NOMO-1 treated with dmso at 0.1 percent for 144 hours (cell line): ENCODE measurements at regions not wholly inside any gene's neighbourhood (a gene's known extent, or its start where the extent isn't known, plus 50 kb on each side); places are given as distances from the start of the nearest gene placed in this dataset.
"Not testable (repeated sequence)": the region's sequence is repeated elsewhere in the genome, so short reads cannot be mapped to it uniquely, and the experiment has no call there.

Experiments
- DNase-seq: peaks from one replicate; lab custom pipeline; 2025; ENCODE audit not compliant: unreplicated experiment; lab: John Stamatoyannopoulos, UW

GRCh38 chr3:143175940-143176894 is 56.6 kb downstream of the CHST2 start:
- DNase-seq, result not testable (repeated sequence)

DNA sequence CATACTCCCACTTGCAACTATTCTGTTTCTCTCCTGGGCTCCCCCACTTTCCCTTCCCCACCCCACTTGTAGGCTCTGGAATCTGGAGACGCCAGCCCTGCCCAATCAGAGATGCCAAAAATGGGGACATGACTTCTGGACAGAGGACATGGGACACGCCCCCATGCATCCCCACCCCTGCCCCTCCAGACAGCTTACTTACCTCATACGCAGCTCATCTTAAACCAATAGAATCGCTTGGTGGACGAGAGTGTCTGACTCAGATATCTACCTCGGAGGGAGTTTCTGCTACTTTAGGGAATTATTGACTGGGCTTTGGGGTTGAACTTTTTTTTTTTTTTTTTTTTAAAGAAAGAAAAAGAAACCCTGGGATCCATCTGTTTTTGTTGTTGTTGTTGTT is 58.4 kb downstream of the CHST2 start:
- not testable (repeated sequence) for DNase-seq

DNA sequence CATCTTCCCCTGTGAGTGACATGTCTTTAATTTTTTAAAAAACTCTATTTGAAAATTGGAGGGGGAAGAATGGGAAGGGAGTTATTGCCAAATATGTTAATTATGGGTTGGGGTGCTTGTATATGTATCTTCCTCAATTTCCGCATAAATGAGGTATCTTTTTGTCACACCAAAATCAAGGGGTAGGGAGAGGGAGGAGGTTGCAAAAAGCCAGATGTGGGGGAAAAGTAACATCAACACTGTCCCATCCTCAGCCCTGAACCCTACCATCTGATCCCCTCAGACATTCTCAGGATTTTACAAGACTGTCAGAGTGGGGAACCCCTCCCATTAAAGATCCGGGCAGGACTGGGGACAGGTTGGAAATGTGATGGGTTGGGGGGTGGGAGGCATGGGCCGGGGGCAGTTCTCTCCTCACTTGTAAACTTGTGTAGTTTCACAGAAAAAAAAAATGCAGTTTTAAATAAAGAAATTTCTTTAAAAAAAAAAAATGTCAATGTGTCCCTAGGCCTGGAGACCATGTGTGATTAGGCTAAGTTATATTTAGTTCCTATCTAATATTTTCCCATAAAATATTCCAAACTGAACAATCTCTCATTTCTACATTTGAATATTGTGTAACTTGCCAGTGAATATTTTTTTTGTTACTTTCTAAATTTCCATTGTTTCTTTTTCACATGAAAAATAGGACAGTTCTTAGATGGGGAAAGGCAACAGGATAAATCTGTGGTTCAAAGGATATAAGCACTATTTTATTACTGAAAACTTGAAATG is 59.4 kb downstream of the CHST2 start:
- not testable (repeated sequence) for DNase-seq

DNA sequence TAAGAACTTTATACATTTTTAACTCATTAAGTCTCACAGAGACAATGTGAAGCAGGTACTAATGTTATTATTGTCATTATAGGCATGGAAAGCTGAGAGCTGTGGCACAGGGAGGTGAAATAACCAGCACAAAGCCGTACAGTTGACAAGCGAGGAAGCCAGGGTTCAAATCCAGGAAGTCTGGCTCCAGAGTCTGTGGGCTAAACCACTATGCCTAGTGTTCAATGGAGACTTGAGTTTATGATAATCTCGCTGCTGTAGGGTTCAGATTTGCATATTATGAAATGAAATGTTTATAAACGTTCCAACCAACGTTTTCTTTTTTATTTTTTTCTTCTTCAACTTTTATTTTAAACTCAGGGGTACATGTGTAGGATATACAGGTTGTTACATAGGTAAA is 60.0 kb downstream of the CHST2 start:
- DNase-seq, result no peak

DNA sequence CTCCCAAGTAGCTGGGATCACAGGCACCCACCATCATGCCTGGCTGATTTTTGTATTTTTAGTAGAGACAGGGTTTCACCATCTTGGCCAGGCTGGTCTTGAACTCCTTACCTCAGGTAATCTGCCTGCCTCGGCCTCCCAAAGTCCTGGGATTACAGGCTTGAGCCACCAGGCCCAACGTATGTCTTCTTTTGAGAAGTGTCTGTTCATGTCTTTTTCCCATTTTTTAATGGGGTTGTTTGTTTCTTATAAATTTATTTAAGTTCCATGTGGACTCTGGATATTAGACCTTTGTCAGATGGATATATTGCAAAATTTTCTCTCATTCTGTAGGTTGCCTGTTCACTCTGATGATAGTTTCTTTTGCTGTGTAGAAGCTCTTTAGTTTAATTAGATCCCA is 61.3 kb downstream of the CHST2 start:
- not testable (repeated sequence) for DNase-seq

- DNase-seq, result not testable (repeated sequence)
Measured at GRCh38 chr3:143181977-143182376, 62.4 kb downstream of the CHST2 start.

- DNase-seq, result no peak
Measured at GRCh38 chr3:143182866-143183664, 63.5 kb downstream of the CHST2 start.

GRCh38 chr3:143183665-143183964 is 64.0 kb downstream of the CHST2 start:
- no peak for DNase-seq

GRCh38 chr3:143184099-143184498 is 64.5 kb downstream of the CHST2 start:
- no peak for DNase-seq

- no peak for DNase-seq
Measured at GRCh38 chr3:143185401-143185800, 65.8 kb downstream of the CHST2 start.

DNA sequence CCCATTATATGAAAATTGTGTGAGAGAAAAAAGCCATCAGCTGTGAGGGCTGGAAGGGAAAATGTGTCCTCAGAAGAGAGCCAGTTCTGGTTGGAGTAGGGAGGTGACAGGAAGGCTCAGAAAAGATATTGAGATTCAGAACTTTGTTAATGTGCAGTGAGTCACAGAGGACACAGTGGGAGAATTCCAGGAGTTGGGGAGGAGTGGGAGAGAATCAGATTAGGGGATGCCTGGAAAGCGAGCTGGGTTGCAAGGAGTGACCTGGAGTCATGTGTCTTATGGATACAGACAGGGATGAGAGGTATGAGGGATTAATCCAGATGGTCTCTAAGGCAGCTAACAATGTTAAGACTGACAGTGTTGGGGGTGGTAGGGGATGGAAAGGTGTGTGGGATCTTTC is 67.5 kb downstream of the CHST2 start:
- DNase-seq, result no peak

DNA sequence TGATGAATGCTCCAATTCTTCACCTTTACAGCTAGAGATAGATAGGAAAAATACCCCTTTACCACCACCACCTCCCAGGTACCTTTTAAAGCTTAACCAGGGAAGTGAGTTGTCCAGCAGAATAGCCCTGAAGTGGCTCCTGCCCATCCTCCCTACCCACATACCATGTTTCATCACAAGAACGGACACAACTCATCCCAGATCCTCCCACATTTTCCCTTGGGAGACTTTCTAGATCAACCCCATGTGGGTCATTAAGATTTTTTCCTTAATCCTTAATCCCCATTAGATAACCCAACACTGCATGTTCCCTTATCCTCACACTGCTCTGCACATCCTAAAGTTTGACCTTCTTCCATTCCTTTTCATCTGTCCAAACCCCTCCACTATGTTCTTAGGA is 69.3 kb downstream of the CHST2 start:
- no peak for DNase-seq

DNA sequence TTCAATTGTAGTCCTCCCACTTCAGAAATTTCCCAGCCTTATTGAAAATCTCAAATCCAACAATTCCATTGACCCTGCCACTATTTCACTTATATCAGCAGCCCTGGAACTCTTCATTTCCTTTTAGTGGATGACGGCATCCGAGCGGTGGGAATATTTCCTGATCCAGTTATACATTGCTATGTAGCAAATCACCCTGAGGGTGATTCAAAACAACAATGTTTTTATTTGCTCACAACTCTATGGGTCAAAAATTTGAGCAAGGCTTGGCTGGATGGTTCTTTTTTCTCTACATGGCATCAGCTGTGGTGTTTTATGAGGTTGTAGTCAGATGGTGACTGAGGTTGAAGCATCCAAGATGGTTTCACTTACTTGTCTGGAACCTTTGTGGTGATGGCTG is 70.5 kb downstream of the CHST2 start:
- DNase-seq, result no peak

- DNase-seq, result no peak
Measured at GRCh38 chr3:143192193-143192592, 72.6 kb downstream of the CHST2 start.

- no peak for DNase-seq
Measured at GRCh38 chr3:143200001-143200924, 80.7 kb downstream of the CHST2 start.

DNA sequence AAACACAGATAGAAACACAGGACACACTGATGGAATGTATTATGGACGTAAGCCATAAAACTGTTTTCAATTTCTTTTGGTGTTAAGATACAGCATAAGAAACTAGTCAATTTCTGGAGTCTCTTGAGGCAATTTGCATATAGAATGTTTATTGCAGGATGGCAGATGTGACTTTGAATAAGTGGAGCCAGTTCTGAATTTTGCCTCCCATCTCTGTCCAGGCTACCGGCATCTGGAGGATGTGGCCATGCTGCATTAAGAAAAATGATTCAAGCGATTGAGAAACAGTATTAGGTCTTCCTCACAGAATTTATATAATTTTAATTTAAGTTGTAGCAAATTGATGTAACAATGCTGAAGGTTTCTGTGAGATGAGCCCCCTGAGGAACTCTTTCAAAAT is 81.5 kb downstream of the CHST2 start:
- no peak for DNase-seq

DNA sequence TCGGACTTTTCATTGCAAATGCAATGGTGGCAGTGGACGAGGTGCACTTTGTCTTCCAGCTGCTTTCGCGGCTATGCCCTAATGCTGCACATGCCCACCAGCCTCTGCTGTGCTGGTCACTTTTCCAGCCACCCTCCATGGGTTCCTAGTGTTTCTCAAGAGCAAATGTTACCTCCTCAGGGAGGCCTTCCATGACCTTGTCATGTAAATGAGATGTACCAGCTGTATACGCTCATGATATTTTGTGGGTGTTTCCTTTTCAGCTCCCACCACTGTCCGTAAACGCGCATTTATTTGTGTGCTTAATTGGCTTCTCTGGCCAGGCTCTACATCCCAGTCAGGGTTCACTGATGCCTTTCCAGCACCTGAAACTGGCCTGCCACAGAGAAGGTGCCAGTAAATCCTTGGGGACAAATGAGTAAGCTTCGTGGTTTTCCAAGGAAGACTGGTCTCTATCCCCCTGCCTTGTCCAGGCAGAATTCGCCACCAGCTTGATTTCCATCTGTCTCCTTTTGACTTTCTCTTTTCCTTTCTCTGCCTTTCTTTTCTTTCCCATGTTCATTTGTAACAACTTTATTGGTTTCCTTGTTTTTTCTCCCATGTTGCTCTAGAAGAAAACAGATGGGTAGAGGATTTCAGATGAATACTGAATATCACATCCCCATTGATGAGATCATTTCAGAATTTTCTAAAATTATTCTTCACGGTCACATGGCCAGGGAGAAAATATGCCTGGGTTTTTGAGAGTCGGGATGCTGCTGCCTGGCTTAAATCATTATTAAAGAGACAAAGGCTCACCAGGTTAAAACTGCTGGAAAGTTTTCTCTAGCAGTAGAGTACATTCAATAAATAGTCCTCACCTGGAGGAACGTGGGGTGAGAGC is 82.5 kb downstream of the CHST2 start:
- DNase-seq, result no peak

DNA sequence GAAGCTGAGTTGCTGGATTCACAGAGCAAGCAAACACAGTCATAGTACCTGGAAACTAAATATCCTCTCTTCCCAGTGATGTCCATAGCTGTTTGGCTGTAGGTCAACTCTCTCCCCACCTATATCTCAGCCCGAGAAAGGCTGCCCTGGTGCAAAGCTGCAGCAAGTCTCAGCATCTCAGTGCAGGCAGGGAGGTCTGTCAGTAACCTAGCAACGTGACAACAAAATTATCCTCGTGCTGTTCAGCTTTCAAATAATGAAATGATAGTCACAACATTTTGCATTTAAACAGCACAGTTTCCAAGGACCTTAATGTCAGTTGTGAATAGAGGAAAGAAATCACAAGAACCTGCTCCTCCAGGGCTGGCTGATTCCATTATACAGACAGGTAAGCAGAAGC is 83.6 kb downstream of the CHST2 start:
- no peak for DNase-seq

GRCh38 chr3:143203848-143204247 is 84.3 kb downstream of the CHST2 start:
- no peak for DNase-seq
